Activated naive CD8-positive, alpha-beta T cell (primary cell): ENCODE measurements at regions not wholly inside any gene's neighbourhood (a gene's known extent, or its start where the extent isn't known, plus 50 kb on each side); places are given as distances from the start of the nearest gene placed in this dataset.
"Not testable (repeated sequence)": the region's sequence is repeated elsewhere in the genome, so short reads cannot be mapped to it uniquely, and the experiment has no call there.

Source experiments
- H3K27ac Mint-ChIP-seq: one replicate; pipeline ENCODE4 v1.8.0; 2021; ENCODE audit warnings: mixed read lengths
- H3K27me3 Mint-ChIP-seq: one replicate; pipeline ENCODE4 v1.8.0; 2021; ENCODE audit warnings: mixed read lengths
- H3K36me3 Mint-ChIP-seq: one replicate; pipeline ENCODE4 v1.8.0; 2021; ENCODE audit warnings: mixed read lengths
- H3K4me1 Mint-ChIP-seq: one replicate; pipeline ENCODE4 v1.8.0; 2021; ENCODE audit warnings: low read depth, mixed read lengths
- H3K4me3 Mint-ChIP-seq: one replicate; pipeline ENCODE4 v1.8.0; 2021; ENCODE audit warnings: mild to moderate bottlenecking, mixed read lengths
- H3K9me3 Mint-ChIP-seq: one replicate; pipeline ENCODE4 v1.8.0; 2021; ENCODE audit warnings: low read depth, mixed read lengths

- no peak overlapping the region for H3K27ac Mint-ChIP-seq
- no peaks in the 10 kb centered on the region for H3K9me3 Mint-ChIP-seq
- H3K4me3 Mint-ChIP-seq: no peak overlapping the region
- no peaks in the 10 kb centered on the region for H3K4me1 Mint-ChIP-seq
- peaks cover 14% of the 10 kb centered on the region for H3K27me3 Mint-ChIP-seq
- H3K36me3 Mint-ChIP-seq: no peaks in the 10 kb centered on the region
Measured at GRCh38 chr1:66480162-66480561, 53.8 kb upstream of the SGIP1 start.

DNA sequence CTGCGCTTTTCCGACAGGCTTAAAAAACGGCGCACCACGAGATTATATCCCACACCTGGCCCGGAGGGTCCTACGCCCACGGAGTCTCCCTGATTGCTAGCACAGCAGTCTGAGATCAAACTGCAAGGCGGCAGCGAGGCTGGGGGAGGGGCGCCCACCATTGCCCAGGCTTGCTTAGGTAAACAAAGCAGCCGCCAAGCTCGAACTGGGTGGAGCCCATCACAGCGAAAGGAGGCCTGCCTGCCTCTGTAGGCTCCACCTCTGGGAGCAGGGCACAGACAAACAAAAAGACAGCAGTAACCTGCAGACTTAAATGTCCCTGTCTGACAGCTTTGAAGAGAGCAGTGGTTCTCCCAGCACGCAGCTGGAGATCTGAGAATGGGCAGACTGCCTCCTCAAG lies 52.7 kb upstream of the SGIP1 start:
- not testable (repeated sequence) for H3K4me3 Mint-ChIP-seq, H3K27ac Mint-ChIP-seq, H3K27me3 Mint-ChIP-seq, H3K9me3 Mint-ChIP-seq, H3K36me3 Mint-ChIP-seq, H3K4me1 Mint-ChIP-seq
